Activated naive CD8-positive, alpha-beta T cell (primary cell): ENCODE measurements at regions not wholly inside any gene's neighbourhood (a gene's known extent, or its start where the extent isn't known, plus 50 kb on each side); places are given as distances from the start of the nearest gene placed in this dataset.
"Not testable (repeated sequence)": the region's sequence is repeated elsewhere in the genome, so short reads cannot be mapped to it uniquely, and the experiment has no call there.

ENCODE experiments used
- H3K27ac Mint-ChIP-seq: one replicate; pipeline ENCODE4 v1.8.0; 2021; ENCODE audit warnings: mixed read lengths
- H3K27me3 Mint-ChIP-seq: one replicate; pipeline ENCODE4 v1.8.0; 2021; ENCODE audit warnings: mixed read lengths
- H3K36me3 Mint-ChIP-seq: one replicate; pipeline ENCODE4 v1.8.0; 2021; ENCODE audit warnings: mixed read lengths
- H3K4me1 Mint-ChIP-seq: one replicate; pipeline ENCODE4 v1.8.0; 2021; ENCODE audit warnings: low read depth, mixed read lengths
- H3K4me3 Mint-ChIP-seq: one replicate; pipeline ENCODE4 v1.8.0; 2021; ENCODE audit warnings: mild to moderate bottlenecking, mixed read lengths
- H3K9me3 Mint-ChIP-seq: one replicate; pipeline ENCODE4 v1.8.0; 2021; ENCODE audit warnings: low read depth, mixed read lengths

DNA sequence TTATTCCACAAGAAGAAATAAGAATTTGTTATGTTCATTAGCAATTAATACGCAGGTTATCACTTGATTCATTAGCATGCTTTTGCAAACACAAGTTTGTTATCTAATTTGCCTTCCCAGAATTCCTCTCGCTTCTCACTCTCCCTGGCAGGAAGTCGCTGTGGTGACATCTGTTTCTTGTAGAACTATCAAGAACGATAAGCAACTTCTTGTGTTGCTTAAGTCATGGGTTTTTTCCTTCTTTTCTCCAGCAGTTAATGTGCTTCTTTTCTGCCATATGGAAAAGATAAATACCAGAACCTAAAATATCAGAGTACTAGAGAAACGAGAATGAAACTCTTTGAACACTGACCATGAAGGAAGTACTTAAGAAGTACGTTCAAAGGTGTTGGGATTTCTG is 99.8 kb upstream of the CHMP2B start:
- H3K27me3 Mint-ChIP-seq = peaks cover 1% of the 10 kb centered on the region
- H3K4me1 Mint-ChIP-seq = no peaks in the 10 kb centered on the region
- H3K36me3 Mint-ChIP-seq = no peaks in the 10 kb centered on the region
- H3K27ac Mint-ChIP-seq = no peak overlapping the region
- H3K9me3 Mint-ChIP-seq = no peaks in the 10 kb centered on the region
- no peak overlapping the region for H3K4me3 Mint-ChIP-seq

DNA sequence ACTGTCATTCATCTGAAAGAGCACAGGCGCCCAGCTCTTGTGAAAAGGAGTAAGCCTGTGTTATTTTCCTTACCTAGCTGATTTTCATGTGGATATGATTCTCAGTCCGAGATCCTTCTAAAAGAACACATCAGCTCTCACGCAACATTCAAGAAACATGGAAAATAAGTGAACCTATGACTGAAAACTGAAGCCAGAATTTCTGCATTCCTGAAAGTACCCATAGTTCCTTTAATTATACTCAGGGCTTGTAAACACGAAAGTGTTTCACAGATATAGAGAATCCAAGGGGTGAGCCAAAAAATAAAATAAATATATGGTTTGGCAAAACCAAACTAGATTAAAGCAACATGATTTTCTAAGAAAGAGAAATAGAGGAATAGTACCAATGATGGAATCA is 100.8 kb upstream of the CHMP2B start:
- H3K36me3 Mint-ChIP-seq = no peaks in the 10 kb centered on the region
- no peak overlapping the region for H3K4me3 Mint-ChIP-seq
- H3K4me1 Mint-ChIP-seq = no peaks in the 10 kb centered on the region
- H3K27ac Mint-ChIP-seq = no peak overlapping the region
- no peaks in the 10 kb centered on the region for H3K9me3 Mint-ChIP-seq
- no peaks in the 10 kb centered on the region for H3K27me3 Mint-ChIP-seq

DNA sequence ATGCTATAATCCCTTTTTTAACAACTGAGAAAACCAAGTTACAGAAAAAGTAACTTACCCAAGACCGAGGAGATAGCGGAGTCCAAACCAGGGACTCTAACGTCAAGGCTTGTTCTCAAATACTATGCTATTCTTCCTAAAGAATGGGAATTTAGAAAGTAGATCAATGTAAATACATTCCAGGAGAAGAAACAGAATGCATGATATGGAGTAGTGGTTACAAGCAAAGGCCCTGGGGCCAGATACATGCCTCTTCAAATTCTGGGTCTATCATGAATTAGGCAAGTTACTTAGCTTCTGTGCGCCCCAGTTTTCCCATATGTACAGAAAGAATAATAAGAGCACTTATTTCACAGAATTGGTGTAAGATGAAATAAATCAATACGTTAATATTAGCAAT is 102.0 kb upstream of the CHMP2B start:
- H3K9me3 Mint-ChIP-seq = no peaks in the 10 kb centered on the region
- H3K27me3 Mint-ChIP-seq = no peaks in the 10 kb centered on the region
- no peaks in the 10 kb centered on the region for H3K4me1 Mint-ChIP-seq
- H3K27ac Mint-ChIP-seq = no peak overlapping the region
- H3K36me3 Mint-ChIP-seq = no peaks in the 10 kb centered on the region
- no peak overlapping the region for H3K4me3 Mint-ChIP-seq

DNA sequence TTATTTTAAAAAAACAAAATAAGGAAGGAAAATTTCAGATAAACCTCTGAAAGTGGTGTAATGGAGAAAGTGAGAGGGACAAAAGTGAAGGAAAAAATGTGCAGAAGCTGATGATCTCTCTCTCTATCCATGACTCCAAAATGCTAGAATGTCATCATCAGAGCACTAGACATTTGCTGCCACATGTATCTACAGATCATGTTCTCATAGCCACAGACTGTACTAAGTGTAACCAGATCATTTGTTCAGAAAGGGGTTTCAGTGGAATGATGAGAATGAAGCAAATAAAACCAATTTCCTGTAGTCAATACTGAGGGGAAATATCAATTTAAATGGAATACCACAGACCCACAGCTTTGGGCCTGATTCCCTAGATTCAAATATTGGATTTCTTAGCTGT is 104.3 kb upstream of the CHMP2B start:
- H3K9me3 Mint-ChIP-seq = no peaks in the 10 kb centered on the region
- no peak overlapping the region for H3K27ac Mint-ChIP-seq
- H3K36me3 Mint-ChIP-seq = no peaks in the 10 kb centered on the region
- no peak overlapping the region for H3K4me3 Mint-ChIP-seq
- H3K4me1 Mint-ChIP-seq = no peaks in the 10 kb centered on the region
- H3K27me3 Mint-ChIP-seq = no peaks in the 10 kb centered on the region

- Mint-ChIP-seq H3K27me3 (no peaks in the 10 kb centered on the region), H3K36me3 (no peaks in the 10 kb centered on the region), H3K27ac (no peak overlapping the region), H3K4me3 (no peak overlapping the region), H3K9me3 (no peaks in the 10 kb centered on the region), H3K4me1 (no peaks in the 10 kb centered on the region)
Measured at GRCh38 chr3:87121856-87122255, 105.3 kb upstream of the CHMP2B start.

DNA sequence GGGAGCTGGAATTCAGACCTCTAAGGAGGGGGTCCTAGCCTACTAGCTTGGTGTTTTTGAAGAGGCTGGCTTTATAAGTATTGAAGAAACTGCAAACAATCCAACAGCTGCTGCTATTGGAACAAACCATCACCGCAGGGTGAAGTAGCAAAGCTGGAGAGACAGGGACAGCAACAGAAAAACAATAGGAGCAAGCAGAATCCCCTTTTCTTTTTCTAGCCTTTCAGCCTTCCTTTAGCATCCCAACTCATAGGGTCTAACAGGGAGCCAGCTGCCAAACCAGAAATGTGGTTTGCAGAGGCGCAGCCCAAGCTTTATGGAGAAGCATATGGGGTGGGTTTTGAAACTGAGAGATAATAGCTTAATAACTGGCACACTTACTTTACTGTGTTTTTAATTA is 106.2 kb upstream of the CHMP2B start:
- H3K27ac Mint-ChIP-seq = no peak overlapping the region
- H3K9me3 Mint-ChIP-seq = no peaks in the 10 kb centered on the region
- no peaks in the 10 kb centered on the region for H3K27me3 Mint-ChIP-seq
- no peak overlapping the region for H3K4me3 Mint-ChIP-seq
- no peaks in the 10 kb centered on the region for H3K36me3 Mint-ChIP-seq
- no peaks in the 10 kb centered on the region for H3K4me1 Mint-ChIP-seq

DNA sequence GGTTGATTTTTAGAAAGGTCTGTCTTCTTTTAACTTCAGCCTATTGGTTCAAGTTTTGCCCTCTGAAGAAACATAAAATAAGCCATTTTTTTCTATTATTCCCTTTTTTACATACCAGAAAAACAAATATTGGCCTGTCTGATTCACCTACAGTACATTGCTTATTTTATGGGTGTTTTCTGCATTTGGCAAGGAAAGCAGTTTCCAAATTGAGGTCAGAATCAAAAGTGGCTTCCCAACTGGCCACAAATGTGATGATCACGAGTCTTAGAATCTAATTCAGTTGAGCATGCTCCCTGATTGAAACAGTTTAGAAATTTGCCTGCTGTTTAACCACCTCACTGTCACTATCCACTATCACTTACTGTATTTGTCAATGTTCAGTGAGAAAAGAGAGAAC is 106.9 kb upstream of the CHMP2B start:
- Mint-ChIP-seq H3K9me3 (no peaks in the 10 kb centered on the region), H3K27me3 (no peaks in the 10 kb centered on the region), H3K4me3 (no peak overlapping the region), H3K36me3 (no peaks in the 10 kb centered on the region), H3K4me1 (no peaks in the 10 kb centered on the region), H3K27ac (no peak overlapping the region)

DNA sequence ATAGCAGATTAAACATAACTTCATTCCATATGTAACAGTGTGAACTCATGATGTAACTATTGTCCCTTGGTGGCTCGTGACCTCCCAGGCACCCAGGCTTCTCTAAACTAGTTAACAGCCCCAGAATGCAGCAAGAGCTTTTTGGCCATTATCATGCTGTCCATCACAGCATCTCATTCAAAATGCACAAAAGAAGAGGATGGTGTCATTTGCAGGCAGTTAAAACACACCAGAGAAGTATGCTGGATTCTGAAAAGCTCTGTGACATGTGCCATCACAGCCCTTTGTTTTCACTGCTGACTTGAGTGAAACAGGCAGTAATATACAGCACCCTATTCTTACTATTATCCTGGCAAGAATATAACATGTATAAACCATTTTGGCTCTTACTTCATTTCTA is 117.6 kb upstream of the CHMP2B start:
- no peaks in the 10 kb centered on the region for H3K4me1 Mint-ChIP-seq
- H3K4me3 Mint-ChIP-seq = no peak overlapping the region
- H3K27me3 Mint-ChIP-seq = no peaks in the 10 kb centered on the region
- peaks cover 3% of the 10 kb centered on the region for H3K9me3 Mint-ChIP-seq
- H3K27ac Mint-ChIP-seq = no peak overlapping the region
- no peaks in the 10 kb centered on the region for H3K36me3 Mint-ChIP-seq

DNA sequence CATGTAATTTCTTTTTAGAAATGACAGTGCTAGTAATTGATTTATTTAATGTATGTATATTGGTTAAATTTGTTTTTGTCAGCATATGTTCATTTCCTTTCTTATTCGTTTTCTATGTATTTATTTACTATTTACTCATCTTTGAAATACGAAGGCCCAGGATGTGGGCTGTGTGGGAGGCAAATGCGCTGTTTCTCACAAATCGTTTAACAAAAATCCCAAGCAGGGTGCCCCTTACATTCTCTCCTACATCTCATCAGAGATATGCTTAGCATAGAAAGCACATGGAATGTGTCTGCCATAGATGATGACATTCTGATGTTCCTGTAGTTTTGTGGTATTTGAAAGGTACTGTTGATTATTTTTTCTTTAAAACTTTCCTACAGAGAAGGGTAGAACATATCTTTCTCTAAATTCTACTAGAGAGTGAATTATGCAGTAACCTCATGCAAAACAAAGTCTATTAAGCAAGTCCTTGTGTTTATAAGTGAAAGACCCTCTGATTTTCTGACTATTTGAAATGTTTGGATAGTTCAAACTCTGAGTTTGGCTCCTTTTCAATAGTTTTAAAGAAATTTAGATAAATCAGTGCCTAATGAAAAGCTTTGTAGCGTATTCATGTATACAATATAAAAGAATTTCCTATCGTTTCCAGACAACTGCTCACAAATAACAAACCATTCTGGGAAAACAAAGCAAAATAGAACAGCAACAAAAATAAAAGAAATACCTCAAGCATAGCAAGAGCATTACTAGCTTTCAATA is 111.1 kb upstream of the VGLL3 start:
- Mint-ChIP-seq H3K27ac (no peak overlapping the region), H3K4me3 (no peak overlapping the region), H3K27me3 (no peaks in the 10 kb centered on the region), H3K4me1 (no peaks in the 10 kb centered on the region), H3K9me3 (peaks cover 3% of the 10 kb centered on the region), H3K36me3 (no peaks in the 10 kb centered on the region)

DNA sequence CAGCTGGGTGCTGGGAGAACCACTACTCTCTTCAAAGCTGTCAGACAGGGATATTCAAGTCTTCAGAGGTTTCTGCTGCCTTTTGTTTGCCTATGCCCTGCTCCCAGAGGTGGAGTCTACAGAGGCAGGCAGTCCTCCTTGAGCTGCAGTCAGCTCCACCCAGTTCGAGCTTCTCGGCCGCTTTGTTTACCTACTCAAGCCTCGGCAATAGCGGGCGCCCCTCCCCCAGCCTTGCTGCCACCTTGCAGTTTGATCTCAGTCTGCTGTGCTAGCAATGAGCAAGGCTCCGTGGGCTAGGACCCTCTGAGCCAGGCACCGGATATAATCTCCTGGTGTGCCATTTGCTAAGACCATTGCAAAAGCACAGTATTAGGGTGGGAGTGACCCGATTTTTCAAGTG is 106.8 kb upstream of the VGLL3 start:
- H3K27me3 Mint-ChIP-seq, H3K27ac Mint-ChIP-seq, H3K4me3 Mint-ChIP-seq, H3K9me3 Mint-ChIP-seq, H3K4me1 Mint-ChIP-seq, H3K36me3 Mint-ChIP-seq: not testable (repeated sequence)

DNA sequence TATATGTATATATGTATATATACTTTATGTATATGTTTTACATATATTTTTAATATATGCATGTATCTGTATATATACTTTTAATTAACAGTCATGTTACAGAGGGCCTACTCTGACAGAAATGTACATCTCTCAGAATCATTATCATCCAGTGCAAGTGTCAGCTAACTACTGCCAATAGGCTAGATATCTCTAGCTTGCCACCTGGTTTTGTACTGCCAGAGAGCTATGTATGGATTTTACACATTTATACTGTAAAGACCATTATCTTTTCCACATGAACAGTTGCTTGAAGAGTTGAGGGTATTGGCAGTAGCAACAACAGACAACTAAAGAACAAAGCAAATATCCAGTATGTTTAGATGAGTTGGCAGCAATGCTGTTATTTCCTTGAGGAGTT is 99.7 kb upstream of the VGLL3 start:
- Mint-ChIP-seq H3K36me3 (no peaks in the 10 kb centered on the region), H3K27me3 (peaks cover 4% of the 10 kb centered on the region), H3K9me3 (no peaks in the 10 kb centered on the region), H3K27ac (no peak overlapping the region), H3K4me3 (no peak overlapping the region), H3K4me1 (peaks cover 6% of the 10 kb centered on the region)

DNA sequence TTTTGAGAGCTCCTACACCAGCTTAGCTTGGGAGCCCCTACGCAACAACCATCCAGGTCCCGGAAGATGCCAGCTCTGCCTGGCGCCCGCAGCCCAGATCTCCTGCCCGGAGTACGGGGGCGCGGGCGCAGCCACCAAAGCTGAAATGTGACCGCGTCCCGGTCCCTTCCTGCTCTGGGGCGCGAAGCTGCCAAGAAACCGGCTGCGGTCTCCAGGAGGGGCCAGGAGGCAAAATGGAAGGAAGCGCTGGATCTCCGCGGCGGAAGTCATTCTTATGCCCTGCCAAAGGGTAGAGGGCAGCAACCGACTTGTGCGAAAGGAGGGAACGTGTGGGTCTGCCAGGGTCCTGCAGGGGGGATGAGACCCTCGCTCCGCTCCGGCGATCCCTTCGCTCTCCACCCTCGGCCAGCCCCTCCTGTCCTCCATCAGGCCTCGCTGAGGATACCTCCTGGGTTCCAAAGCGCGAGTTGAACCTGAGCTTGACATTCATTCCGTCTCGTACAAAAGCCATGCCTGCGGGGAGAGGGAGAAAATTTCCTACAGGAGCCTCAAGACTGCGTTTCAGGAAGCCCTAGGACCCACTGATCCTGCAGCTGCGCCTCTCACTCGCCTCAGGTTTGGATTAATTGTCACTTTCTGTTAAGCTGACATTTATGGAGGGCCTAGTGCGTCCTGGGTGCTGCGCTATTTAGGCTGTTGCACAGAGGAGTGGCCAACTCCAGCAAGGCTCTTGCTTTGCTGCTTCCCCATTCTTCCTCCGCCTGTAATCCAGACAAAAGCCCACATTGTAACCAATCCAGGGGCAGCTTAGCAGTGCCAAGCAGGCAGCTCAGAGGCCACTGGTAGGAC is 98.3 kb upstream of the VGLL3 start:
- Mint-ChIP-seq H3K4me3 (peak overlapping the region; percentile 51), H3K36me3 (no peaks in the 10 kb centered on the region), H3K4me1 (peaks cover 6% of the 10 kb centered on the region), H3K27me3 (peaks cover 5% of the 10 kb centered on the region), H3K9me3 (no peaks in the 10 kb centered on the region), H3K27ac (no peak overlapping the region)

DNA sequence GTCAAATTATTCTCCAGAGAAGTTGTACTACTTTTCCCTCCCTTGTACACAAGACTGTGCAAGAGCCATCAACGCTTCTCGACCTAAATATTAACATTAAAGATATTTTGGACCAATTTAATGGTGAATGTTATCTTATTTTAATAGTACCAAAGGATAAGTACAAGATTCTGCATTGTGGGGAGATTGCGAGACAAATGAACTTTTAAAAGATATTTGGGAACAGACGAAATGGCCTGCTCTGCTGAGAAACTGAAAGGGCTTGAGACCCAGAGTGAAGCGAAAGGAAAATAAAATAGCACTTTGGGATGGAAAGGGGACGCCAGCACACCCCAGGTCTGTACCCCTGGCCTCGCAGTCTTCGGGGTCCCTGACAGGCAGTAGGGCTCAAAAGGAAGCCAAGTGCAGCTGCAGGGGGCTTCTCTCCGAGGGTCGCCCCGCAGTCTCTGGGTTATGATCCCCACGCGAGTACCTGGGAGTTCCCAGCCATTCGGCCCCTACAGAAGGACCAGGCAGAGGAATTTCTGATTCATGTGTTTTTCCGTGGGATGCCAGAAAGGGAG is 97.6 kb upstream of the VGLL3 start:
- Mint-ChIP-seq H3K36me3 (no peaks in the 10 kb centered on the region), H3K4me1 (peaks cover 6% of the 10 kb centered on the region), H3K27ac (no peak overlapping the region), H3K27me3 (peaks cover 5% of the 10 kb centered on the region), H3K4me3 (peak overlapping the region; percentile 51), H3K9me3 (no peaks in the 10 kb centered on the region)

GRCh38 chr3:87084868-87085267 is 93.9 kb upstream of the VGLL3 start:
- no peaks in the 10 kb centered on the region for H3K9me3 Mint-ChIP-seq
- H3K36me3 Mint-ChIP-seq = no peaks in the 10 kb centered on the region
- peaks cover 2% of the 10 kb centered on the region for H3K27me3 Mint-ChIP-seq
- no peak overlapping the region for H3K27ac Mint-ChIP-seq
- H3K4me1 Mint-ChIP-seq = peaks cover 6% of the 10 kb centered on the region
- H3K4me3 Mint-ChIP-seq = no peak overlapping the region

GRCh38 chr3:87082796-87083440 is 92.0 kb upstream of the VGLL3 start:
- Mint-ChIP-seq H3K27me3 (peaks cover 1% of the 10 kb centered on the region), H3K9me3 (no peaks in the 10 kb centered on the region), H3K4me1 (no peaks in the 10 kb centered on the region), H3K27ac (no peak overlapping the region), H3K36me3 (no peaks in the 10 kb centered on the region), H3K4me3 (no peak overlapping the region)
